ENCODE measurements at regions not wholly inside any gene's neighbourhood (a gene's known extent, or its start where the extent isn't known, plus 50 kb on each side); places are given as distances from the start of the nearest gene placed in this dataset.

- H3K9me3 ChIP-seq (ENCODE audit: low read length), result no peaks in the 10 kb centered on the region
- no peak overlapping the region for H3K27ac ChIP-seq (ENCODE audit: low read length)
- H3K36me3 ChIP-seq (ENCODE audit: insufficient read depth, low read length), result no peaks in the 10 kb centered on the region
- H3K79me2 ChIP-seq (replicated peaks; ENCODE audit: insufficient read depth, low read length), result no peaks in the 10 kb centered on the region
- H3K4me3 ChIP-seq (ENCODE audit: low read length), result no peak overlapping the region
- no peak overlapping the region for H2AFZ ChIP-seq (ENCODE audit: low read depth, low read length)
- H4K20me1 ChIP-seq (ENCODE audit: insufficient read depth), result no peaks in the 10 kb centered on the region
- H3K9me2 ChIP-seq (ENCODE audit: insufficient read depth, low read length), result no peaks in the 10 kb centered on the region
- no peak overlapping the region for H3K9ac ChIP-seq (ENCODE audit: low read length)
- no peaks in the 10 kb centered on the region for H3F3A ChIP-seq (ENCODE audit: insufficient read depth, low read length, poor library complexity, severe bottlenecking)
- H3K4me2 ChIP-seq (ENCODE audit: low read length), result no peak overlapping the region
- H3K27me3 ChIP-seq (ENCODE audit: insufficient read depth, low read depth, low read length), result no peaks in the 10 kb centered on the region
- TF ChIP-seq MXI1 (conservative IDR thresholded peaks at IDR 0.05; ENCODE audit: poor library complexity, severe bottlenecking) (no peak), TAF1 (IDR thresholded peaks at IDR 0.05; ENCODE audit: low read depth) (no peak), EP300 (conservative IDR thresholded peaks at IDR 0.05; ENCODE audit: poor library complexity, severe bottlenecking) (no peak), POLR2AphosphoS5 (IDR thresholded peaks at IDR 0.05) (no peak), EZH2 (IDR thresholded peaks at IDR 0.05; ENCODE audit: borderline replicate concordance, insufficient read depth, low read length, poor library complexity, severe bottlenecking) (no peak), SMC3 (conservative IDR thresholded peaks at IDR 0.05; ENCODE audit: poor library complexity) (no peak), RAD21 (conservative IDR thresholded peaks at IDR 0.05) (no peak)
- TF ChIP-seq, protein P1, sequence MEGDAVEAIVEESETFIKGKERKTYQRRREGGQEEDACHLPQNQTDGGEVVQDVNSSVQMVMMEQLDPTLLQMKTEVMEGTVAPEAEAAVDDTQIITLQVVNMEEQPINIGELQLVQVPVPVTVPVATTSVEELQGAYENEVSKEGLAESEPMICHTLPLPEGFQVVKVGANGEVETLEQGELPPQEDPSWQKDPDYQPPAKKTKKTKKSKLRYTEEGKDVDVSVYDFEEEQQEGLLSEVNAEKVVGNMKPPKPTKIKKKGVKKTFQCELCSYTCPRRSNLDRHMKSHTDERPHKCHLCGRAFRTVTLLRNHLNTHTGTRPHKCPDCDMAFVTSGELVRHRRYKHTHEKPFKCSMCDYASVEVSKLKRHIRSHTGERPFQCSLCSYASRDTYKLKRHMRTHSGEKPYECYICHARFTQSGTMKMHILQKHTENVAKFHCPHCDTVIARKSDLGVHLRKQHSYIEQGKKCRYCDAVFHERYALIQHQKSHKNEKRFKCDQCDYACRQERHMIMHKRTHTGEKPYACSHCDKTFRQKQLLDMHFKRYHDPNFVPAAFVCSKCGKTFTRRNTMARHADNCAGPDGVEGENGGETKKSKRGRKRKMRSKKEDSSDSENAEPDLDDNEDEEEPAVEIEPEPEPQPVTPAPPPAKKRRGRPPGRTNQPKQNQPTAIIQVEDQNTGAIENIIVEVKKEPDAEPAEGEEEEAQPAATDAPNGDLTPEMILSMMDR (IDR thresholded peaks at IDR 0.05; ENCODE audit: poor library complexity, severe bottlenecking), result no peak
- TF ChIP-seq, protein P2, sequence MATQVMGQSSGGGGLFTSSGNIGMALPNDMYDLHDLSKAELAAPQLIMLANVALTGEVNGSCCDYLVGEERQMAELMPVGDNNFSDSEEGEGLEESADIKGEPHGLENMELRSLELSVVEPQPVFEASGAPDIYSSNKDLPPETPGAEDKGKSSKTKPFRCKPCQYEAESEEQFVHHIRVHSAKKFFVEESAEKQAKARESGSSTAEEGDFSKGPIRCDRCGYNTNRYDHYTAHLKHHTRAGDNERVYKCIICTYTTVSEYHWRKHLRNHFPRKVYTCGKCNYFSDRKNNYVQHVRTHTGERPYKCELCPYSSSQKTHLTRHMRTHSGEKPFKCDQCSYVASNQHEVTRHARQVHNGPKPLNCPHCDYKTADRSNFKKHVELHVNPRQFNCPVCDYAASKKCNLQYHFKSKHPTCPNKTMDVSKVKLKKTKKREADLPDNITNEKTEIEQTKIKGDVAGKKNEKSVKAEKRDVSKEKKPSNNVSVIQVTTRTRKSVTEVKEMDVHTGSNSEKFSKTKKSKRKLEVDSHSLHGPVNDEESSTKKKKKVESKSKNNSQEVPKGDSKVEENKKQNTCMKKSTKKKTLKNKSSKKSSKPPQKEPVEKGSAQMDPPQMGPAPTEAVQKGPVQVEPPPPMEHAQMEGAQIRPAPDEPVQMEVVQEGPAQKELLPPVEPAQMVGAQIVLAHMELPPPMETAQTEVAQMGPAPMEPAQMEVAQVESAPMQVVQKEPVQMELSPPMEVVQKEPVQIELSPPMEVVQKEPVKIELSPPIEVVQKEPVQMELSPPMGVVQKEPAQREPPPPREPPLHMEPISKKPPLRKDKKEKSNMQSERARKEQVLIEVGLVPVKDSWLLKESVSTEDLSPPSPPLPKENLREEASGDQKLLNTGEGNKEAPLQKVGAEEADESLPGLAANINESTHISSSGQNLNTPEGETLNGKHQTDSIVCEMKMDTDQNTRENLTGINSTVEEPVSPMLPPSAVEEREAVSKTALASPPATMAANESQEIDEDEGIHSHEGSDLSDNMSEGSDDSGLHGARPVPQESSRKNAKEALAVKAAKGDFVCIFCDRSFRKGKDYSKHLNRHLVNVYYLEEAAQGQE (IDR thresholded peaks at IDR 0.05; ENCODE audit: borderline replicate concordance), result no peak
Observed at GRCh38 chr7:35329026-35329425, 75.1 kb upstream of the TBX20 start.

- Histone ChIP-seq H3K27me3 (ENCODE audit: insufficient read depth, low read depth, low read length) (no peaks in the 10 kb centered on the region), H3K9me3 (ENCODE audit: low read length) (no peaks in the 10 kb centered on the region), H3F3A (ENCODE audit: insufficient read depth, low read length, poor library complexity, severe bottlenecking) (no peaks in the 10 kb centered on the region), H3K9me2 (ENCODE audit: insufficient read depth, low read length) (no peaks in the 10 kb centered on the region), H3K36me3 (ENCODE audit: insufficient read depth, low read length) (no peaks in the 10 kb centered on the region), H2AFZ (ENCODE audit: low read depth, low read length) (no peak overlapping the region), H3K27ac (ENCODE audit: low read length) (no peak overlapping the region), H3K4me3 (ENCODE audit: low read length) (no peak overlapping the region), H4K20me1 (ENCODE audit: insufficient read depth) (no peaks in the 10 kb centered on the region), H3K9ac (ENCODE audit: low read length) (no peak overlapping the region), H3K79me2 (replicated peaks; ENCODE audit: insufficient read depth, low read length) (no peaks in the 10 kb centered on the region), H3K4me2 (ENCODE audit: low read length) (no peak overlapping the region)
- no peak for TF ChIP-seq POLR2AphosphoS5 (IDR thresholded peaks at IDR 0.05)
Observed at GRCh38 chr7:35319606-35320005, 65.7 kb upstream of the TBX20 start.

DNA sequence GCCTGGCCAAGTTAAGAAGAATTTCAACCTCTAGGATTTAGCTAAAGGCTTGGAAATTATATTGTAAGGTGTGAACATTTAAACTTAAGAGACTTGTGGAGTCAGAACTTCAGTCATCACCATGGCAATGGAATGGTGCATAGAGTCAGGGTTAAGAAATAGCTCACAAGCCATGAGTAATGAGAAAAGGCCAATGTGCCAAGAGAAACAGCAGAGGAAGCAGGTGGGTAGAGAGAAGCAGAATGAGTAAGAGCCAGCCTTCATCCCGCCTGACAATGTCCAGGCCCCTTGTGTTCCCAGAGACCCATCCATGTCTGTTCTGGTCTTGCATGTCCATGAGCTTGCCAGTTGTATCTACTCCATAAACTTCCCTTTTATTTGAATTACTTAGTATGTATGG lies 62.6 kb upstream of the TBX20 start:
- Histone ChIP-seq H3K27me3 (ENCODE audit: insufficient read depth, low read depth, low read length) (no peaks in the 10 kb centered on the region), H3K4me2 (ENCODE audit: low read length) (no peak overlapping the region), H3K4me3 (ENCODE audit: low read length) (no peak overlapping the region), H3K79me2 (replicated peaks; ENCODE audit: insufficient read depth, low read length) (no peaks in the 10 kb centered on the region), H3K9me3 (ENCODE audit: low read length) (peaks cover 4% of the 10 kb centered on the region), H3F3A (ENCODE audit: insufficient read depth, low read length, poor library complexity, severe bottlenecking) (no peaks in the 10 kb centered on the region), H4K20me1 (ENCODE audit: insufficient read depth) (no peaks in the 10 kb centered on the region), H3K9ac (ENCODE audit: low read length) (no peak overlapping the region), H3K27ac (ENCODE audit: low read length) (no peak overlapping the region), H3K9me2 (ENCODE audit: insufficient read depth, low read length) (no peaks in the 10 kb centered on the region), H3K36me3 (ENCODE audit: insufficient read depth, low read length) (no peaks in the 10 kb centered on the region), H2AFZ (ENCODE audit: low read depth, low read length) (no peak overlapping the region)
- no peak for TF ChIP-seq EZH2 (IDR thresholded peaks at IDR 0.05; ENCODE audit: borderline replicate concordance, insufficient read depth, low read length, poor library complexity, severe bottlenecking)
- TF ChIP-seq TAF1 (IDR thresholded peaks at IDR 0.05; ENCODE audit: low read depth), result no peak
- no peak for TF ChIP-seq MXI1 (conservative IDR thresholded peaks at IDR 0.05; ENCODE audit: poor library complexity, severe bottlenecking)
- no peak for TF ChIP-seq POLR2AphosphoS5 (IDR thresholded peaks at IDR 0.05)
- TF ChIP-seq EP300 (conservative IDR thresholded peaks at IDR 0.05; ENCODE audit: poor library complexity, severe bottlenecking), result no peak
- TF ChIP-seq, protein P1 (IDR thresholded peaks at IDR 0.05; ENCODE audit: poor library complexity, severe bottlenecking), result no peak
- TF ChIP-seq RAD21 (conservative IDR thresholded peaks at IDR 0.05), result no peak
- TF ChIP-seq, protein P2 (IDR thresholded peaks at IDR 0.05; ENCODE audit: borderline replicate concordance), result no peak
- TF ChIP-seq SMC3 (conservative IDR thresholded peaks at IDR 0.05; ENCODE audit: poor library complexity), result no peak
